Spleen (tissue), 7 donors: ENCODE measurements at regions not wholly inside any gene's neighbourhood (a gene's known extent, or its start where the extent isn't known, plus 50 kb on each side); places are given as distances from the start of the nearest gene placed in this dataset.

Source experiments
- CTCF ChIP-seq, 11 experiments: fragments of 200-600 bp in 7 of 11; fragments of 450-650 bp in 4 of 11; sonication (generic) in 4 of 11; IDR thresholded peaks in 8 of 11; conservative IDR thresholded peaks in 3 of 11; 1 replicate in 7 of 11; 2 replicates in 4 of 11; pipeline versions ENCODE4 v1.4.0 to v1.8.0; 2016 to 2021; ENCODE audit warnings: antibody characterized with exemption in 11 of 11, inconsistent platforms in 4 of 11, mild to moderate bottlenecking in 1 of 11
- POLR2A ChIP-seq, 3 donors: fragments of 450-650 bp; IDR thresholded peaks; one replicate each; pipeline ENCODE4 v1.5.1; 2017; ENCODE audit warnings: antibody characterized with exemption in 3 of 3, mild to moderate bottlenecking in 1 of 3
- POLR2AphosphoS5 ChIP-seq, 3 donors: sonication (generic); formaldehyde crosslinking; IDR thresholded peaks; one replicate each; pipeline ENCODE4 v1.5.1; 2017; ENCODE audit warnings: antibody characterized with exemption in 3 of 3
- donor health status: DM: no; HTN: no; CAD: no; lungs with moderate emphysema.
- donor health status: DM: no; HTN: no; CAD: no.
- donor health status: DM: no; HTN: no; CAD: no.

GRCh38 chr13:92976657-92977056, 249.9 kb upstream of the GPC6 start:
- TF ChIP-seq CTCF (IDR thresholded peaks at IDR 0.05 in 8 of 11, conservative IDR thresholded peaks at IDR 0.05 in 3 of 11) = no peak
- TF ChIP-seq POLR2A (IDR thresholded peaks at IDR 0.05) = no peak
- TF ChIP-seq POLR2AphosphoS5 (IDR thresholded peaks at IDR 0.05) = no peak
